GM19351 (cell line): ENCODE measurements at regions not wholly inside any gene's neighbourhood (a gene's known extent, or its start where the extent isn't known, plus 50 kb on each side); places are given as distances from the start of the nearest gene placed in this dataset.
A peak's percentile ranks its signal among the peaks of the same experiment; 100 is the strongest.
"Not testable (repeated sequence)": the region's sequence is repeated elsewhere in the genome, so short reads cannot be mapped to it uniquely, and the experiment has no call there.

ENCODE experiments used
- ATAC-seq: cut with Tn5 transposase; IDR thresholded peaks from one replicate; pipeline ENCODE4 v1.9.1; 2021; ENCODE audit warnings: mild to moderate bottlenecking, moderate library complexity; ENCODE audit not compliant: unreplicated experiment

DNA sequence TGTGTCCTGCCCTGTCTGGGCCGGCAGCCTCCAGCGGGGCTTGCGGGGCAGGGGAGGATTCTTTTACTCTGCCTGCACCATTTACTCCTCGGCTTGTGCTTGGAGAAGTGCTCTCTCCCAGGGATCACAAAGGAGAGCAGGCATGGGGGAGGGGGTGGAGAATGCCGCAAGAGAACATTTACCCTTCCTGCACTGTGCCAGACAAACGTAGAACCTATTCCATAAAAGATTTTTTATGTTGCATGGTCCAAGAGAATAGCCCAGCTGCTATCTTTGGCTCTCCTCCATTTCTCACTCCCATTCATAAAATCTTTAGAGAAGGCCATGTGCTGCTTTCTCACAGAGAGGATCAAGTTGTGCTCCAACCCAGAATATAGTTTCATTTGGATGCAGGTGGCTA, 159.4 kb downstream of the SPTSSA start:
- no peak for ATAC-seq

DNA sequence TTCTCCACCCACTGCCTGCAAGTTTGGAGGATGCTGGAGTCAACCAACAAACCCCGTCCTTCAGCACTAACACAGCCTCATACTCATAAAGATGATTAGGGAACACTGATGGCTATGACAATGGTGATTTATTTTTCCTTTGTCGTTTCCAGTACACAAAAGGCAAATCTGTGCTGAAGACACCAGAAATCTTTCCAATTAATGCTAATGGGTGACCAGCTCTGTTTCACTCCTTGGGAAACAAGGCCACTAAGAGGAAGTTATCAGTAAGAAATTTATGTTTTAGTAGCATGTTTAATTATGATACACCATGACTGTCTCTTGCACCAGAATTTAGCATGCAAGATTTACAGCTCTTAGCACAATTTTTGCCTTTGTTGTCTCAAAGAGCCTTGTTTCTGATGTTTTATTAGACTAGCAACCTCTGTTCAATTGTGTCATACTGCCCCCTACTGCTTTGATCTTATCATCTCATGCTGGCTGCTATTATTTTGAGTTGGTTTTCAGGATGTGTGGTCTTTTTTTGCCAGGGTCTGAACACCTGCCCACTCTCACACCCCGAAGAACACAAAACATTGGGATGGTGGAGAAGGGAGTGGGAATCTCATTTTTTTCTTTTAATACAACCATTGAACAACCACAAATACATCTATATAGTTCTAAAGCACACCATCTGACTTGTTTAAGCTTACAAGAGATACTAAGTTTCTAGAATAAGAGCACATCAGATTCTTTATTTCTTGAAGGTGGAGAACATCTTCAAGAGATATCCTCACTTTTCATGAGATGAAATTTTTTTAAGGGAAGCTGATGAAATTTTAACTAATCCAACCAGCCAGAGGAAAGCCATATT, 160.9 kb downstream of the SPTSSA start:
- peak; percentile 51 for ATAC-seq

DNA sequence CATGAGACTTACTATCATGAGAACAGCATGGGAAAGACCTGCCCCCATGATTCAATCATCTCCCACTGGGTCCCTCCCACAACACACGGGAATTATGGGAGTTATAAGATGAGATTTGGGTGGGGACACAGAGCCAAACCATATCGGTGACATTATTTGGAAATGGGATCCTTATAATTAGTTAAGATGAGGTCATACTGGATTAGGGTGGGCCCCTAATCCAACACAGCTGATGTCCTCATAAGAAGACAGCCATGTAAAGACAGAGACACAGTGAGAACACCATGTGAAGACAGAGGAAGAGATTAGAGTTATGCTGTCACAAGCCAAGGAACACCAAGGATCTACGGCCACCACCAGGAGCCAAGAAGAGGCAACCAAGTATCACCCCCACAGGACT, 161.7 kb downstream of the SPTSSA start:
- ATAC-seq = no peak

- ATAC-seq = no peak
Measured at GRCh38 chr14:34299360-34299759, 162.7 kb downstream of the SPTSSA start.

DNA sequence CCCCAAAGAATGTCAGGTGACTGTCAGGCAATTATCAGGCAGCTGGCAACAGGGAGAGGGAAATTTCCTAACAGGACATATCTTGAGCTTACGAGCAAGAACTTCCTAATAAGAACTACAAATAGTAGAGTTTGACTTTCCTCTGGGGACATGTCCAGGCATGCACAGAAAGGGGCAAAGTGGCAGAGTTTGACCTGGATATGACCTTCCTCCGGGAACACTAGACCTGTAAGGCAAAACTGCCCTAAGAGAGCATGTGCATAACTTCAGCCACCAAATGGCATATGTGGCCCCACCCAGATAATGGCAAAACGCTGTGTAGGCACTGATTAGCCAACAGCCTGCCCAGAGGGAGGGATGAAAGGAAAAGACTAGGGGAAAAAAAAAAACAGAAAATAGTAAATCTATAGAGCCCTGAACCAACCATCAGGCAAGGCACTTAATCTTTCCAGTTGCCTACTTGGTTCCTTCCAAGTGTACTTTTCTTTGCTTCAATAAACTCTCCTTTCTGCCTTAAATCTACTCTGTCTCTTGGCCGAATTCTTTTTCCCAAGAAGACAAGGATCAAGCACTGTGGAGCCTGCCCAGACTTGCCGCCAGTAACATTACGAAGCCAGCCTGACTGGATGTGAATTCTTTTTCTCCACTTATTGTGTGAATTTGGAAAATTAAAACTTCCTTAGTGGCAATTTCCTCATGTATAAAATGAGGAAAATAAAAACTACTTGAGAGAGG, 164.1 kb downstream of the SPTSSA start:
- no peak for ATAC-seq

- no peak for ATAC-seq
Measured at GRCh38 chr14:34283590-34283989, 178.4 kb downstream of the SPTSSA start.

- ATAC-seq = no peak
Measured at GRCh38 chr14:34277191-34277590, 184.8 kb downstream of the SPTSSA start.

GRCh38 chr14:34275530-34275929, 186.5 kb downstream of the SPTSSA start:
- no peak for ATAC-seq

DNA sequence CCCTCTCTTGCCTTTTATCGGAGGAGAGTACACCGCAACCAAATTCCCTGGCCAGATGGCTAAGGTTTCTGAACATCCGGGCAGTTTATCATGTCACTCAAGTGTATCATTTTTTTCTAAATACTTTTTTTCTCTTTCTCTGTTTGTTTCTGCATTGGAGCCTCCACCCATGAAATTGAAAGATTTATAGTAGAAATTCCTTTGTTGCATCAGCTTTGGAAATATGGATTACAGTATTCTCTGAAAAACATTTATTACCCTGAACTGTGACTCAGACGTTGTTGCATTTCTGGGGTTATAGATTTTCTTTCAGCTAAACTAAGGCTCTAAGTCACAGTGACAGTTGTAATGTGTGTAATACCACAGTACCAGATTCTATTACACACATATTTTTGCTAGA, 187.0 kb downstream of the SPTSSA start:
- ATAC-seq = no peak

GRCh38 chr14:34273716-34274115, 188.3 kb downstream of the SPTSSA start:
- ATAC-seq = not testable (repeated sequence)

DNA sequence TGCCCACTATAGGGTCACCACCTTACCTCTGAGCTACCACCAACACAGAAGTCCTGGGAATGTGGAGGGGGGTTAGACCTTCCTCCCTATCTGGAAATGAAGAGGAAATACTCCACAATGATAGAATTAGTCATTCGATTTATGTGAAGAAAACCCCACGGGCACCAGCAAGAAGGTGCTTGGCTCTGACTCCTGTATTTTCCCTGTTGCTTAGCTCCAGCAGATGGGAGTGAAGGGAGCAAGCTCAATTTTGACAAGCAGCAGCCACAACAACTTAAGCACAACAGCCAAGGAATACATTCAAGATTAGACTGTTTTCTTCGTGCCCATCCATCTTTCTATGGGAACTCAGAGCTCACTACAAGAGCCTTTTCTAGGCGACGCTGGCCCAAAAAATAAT, 191.7 kb downstream of the SPTSSA start:
- no peak for ATAC-seq

- ATAC-seq = no peak
Measured at GRCh38 chr14:34266344-34266743, 195.7 kb downstream of the SPTSSA start.

DNA sequence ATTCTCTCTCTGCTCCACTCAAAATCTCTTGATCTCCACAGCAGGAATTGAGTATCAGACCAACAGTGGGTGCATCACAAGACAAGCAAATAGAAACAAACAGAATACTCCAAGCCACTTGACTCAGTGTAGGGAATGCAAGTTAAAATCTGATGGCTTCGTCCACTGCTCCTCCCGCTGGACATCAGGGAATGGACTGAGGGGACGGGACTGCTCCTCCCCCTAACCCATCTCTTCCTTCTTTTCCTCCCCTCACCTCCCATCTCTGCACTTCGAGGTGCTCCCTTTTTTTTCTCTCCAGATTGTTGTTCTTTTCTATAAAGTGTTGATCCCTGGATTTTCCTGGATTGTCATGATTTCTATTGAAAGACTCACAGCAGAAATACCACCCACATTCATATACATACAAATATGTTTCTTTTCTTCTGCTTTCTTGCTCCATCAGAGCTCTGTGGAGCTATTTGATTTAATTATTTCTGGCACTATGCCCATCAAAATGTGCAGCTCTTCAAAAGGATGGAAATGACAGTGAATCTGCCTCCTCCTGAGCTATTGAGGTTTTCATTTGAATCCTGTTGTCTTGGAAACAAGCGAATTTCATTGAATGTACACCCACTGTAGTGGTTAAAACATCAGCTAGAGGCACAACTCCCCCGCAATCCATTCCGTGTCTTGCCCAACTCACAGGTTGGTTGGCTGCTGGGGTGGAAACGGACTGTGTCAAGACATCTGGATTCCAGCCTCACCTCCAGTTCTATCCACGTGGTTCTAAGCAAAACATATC, 199.7 kb downstream of the SPTSSA start:
- ATAC-seq = no peak

DNA sequence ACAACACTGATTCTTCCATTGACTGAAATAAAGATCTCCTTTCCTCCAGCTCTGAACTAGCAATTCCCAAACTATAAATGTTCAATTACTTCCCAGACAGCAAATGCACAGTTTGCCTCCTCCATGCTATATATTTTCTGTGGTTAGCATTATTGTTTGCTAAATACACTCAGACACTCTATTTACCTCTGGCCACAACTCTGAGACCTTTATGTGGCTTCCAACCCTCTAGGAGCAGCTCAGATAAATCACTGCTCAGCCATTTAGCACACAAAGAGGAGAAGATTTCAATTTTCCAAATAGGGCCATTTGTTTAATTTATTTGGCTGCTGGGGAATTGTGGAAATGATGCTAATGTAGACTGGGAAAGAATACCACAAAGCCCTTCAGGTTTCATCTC, 202.0 kb downstream of the SPTSSA start:
- ATAC-seq = no peak

DNA sequence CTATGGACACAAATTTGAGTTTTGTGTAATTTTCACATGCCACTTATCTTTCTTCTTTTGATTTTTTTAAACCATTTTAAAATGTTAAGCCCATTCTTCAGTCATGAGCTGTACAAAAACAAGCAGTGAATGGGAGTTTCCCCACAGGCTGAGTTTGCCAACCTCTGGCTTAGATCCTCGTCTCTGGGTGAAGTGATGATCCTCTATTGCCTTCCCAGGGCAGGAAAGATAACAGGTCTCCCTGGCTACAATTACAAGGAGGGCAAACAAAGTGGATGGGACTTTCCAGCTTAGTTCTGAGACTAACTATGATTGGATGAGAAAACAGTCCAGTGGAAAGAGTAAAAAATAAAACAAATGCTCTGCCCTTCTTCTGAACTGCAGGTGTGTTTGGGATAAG, 203.7 kb downstream of the SPTSSA start:
- ATAC-seq = no peak

DNA sequence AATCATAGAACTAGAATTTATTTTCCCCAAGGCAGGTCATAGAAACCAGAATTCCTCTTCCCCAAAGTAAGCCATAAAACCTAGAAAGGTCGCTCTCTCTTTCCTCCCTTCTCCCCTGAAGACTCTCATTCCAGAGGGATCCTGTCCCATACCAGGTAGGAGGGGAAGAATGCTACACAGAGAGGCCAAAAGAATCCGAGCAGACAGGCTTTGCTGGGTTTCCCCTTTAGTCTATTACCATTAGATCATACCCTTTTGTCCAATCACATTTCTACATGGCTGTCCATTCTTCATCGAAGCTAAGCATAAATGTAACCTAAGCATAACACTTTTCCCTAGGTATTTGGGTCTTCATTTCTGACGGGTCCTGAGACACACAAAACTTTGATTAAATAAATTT, 204.5 kb downstream of the SPTSSA start:
- ATAC-seq = no peak

DNA sequence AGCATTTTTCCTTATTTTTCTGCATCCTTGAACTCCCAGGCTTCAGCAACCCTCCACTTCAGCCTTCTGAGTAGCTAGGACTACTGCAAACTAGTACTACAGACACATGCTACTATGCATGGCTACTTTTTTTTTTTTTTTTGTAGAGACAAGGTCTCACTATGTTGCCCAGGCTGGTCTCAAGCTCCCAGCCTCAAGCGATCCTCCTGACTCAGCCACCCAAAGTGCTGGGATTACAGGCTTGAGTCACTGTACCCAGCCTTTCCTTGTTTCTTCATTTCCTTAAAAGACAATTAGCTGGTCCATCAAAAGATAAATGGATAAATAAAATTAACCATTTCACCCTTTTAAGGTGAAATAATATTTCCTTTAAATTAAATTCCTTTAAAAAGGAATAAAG, 205.8 kb downstream of the SPTSSA start:
- no peak for ATAC-seq

GRCh38 chr14:34254571-34254970, 207.5 kb downstream of the SPTSSA start:
- no peak for ATAC-seq

DNA sequence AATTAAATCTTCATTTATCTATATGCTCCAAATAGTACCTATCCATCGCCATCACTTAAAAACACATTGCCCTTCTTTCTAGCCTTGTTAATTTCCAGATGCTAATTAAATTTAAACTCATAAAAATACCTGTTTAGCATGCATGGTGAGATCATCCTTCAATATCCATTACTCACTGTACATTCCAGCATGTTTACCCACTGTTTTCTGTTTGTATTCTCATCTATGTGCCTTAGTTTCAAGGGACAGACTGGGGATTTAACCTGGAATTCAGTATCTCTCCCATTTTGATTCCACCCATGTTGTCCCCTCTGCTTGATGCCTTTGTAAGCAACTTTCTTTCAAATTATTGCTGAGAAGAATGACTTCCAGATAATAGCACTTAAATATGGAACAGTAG, 208.0 kb downstream of the SPTSSA start:
- no peak for ATAC-seq

DNA sequence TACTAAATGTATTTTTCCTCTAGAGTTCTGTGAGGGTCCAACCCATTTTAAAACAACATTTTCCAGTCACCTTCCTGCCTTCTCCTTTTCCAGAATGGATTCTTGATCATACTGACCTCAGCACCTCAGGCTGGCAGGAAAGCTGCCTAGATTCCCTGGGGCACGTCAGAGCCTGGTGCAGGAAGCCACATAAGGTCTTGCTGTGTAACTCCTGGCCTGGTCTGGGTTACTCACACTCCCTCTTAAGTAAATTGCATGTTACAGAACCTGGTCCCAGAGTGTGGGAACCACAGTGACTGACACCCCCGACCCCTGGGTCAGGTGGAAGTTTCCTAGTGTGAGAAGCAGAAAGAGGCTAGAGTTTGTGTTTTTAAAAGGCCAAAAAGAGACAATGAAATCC, 209.8 kb downstream of the SPTSSA start:
- no peak for ATAC-seq

- ATAC-seq = no peak
Measured at GRCh38 chr14:34251662-34252061, 210.4 kb downstream of the SPTSSA start.

- no peak for ATAC-seq
Measured at GRCh38 chr14:34250959-34251358, 211.1 kb downstream of the SPTSSA start.
